Glomerular endothelial cell (primary cell): ENCODE measurements at regions not wholly inside any gene's neighbourhood (a gene's known extent, or its start where the extent isn't known, plus 50 kb on each side); places are given as distances from the start of the nearest gene placed in this dataset.

Experiments used
- DNase-seq: peaks from one replicate; pipeline ENCODE4 v3.0.0-alpha.2; 2011; ENCODE audit warnings: low read depth, low spot score; ENCODE audit errors: extremely low read depth

DNA sequence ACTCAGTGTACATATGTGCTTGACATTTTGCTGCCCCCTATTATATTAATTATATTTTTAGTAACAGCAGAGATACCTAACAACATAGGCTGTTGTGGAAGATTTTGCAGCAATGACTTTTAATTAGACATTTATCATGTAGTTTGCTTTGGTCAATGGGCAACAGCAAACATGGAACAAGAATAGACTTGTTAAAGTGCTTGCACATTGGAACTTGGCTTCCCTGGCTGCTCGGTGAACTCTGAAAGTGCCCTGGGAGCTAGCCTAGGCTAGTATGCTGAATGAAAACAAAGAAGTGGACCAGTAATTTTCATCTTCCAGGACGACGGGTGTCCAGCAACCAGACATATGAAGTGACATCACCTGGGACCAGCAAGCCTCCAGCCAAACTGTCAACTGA, 1157.1 kb downstream of the ARAP2 start:
- no peak for DNase-seq

DNA sequence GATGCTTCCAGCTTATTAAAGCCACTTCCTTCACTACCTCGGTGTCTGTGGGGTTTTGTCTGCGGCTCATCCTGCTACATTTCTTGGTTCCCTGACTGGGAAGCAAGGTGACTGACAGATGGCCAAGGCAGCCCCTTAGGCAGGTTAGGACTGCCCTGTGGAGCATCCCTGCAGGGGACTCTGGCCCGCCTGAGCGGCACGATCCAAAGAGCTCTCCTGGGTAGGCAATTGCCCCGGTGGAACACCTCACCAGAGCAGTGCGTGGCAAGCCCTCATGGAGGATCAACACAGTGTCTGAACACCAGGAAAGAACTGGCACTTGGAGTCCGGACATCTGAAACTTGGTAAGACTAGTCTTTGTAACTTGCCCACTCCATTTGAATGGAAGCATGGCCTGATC, 1143.4 kb downstream of the ARAP2 start:
- no peak for DNase-seq

DNA sequence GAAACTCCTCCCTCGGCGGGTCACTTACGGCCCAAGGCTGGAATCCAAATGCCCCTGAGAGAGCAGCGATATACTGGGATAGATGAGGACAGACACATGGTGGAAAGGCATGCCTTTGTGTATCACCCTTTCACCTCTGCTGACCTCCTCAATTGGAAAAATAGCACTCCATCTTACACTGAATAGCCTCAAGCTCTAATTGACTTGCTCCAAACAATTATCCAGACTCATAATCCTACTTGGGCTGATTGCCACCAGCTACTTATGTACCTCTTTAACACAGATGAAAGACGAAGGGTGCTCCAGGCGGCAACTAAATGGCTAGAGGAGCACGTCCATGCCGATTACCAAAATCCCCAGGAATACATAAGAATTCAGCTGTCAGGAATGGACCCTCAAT, 1142.2 kb downstream of the ARAP2 start:
- DNase-seq, result no peak

DNA sequence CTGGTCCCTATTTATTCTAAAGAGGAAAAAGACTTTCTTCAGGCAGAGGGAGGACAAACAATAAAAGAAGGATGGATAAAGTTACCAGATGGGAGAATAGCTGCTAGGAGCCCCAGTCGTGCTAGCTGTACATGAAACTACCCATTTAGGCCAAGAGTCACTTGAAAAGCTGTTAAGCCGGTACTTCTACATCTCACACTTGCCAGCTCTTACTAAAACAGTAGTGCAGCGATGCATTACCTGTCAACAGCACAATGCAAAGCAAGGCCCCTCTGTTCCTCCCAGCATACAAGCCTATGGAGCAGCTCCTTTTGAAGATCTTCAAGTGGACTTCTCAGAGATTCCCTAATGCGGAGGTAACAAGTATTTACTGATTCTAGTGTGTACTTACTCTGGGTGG, 1138.8 kb downstream of the ARAP2 start:
- DNase-seq, result no peak

DNA sequence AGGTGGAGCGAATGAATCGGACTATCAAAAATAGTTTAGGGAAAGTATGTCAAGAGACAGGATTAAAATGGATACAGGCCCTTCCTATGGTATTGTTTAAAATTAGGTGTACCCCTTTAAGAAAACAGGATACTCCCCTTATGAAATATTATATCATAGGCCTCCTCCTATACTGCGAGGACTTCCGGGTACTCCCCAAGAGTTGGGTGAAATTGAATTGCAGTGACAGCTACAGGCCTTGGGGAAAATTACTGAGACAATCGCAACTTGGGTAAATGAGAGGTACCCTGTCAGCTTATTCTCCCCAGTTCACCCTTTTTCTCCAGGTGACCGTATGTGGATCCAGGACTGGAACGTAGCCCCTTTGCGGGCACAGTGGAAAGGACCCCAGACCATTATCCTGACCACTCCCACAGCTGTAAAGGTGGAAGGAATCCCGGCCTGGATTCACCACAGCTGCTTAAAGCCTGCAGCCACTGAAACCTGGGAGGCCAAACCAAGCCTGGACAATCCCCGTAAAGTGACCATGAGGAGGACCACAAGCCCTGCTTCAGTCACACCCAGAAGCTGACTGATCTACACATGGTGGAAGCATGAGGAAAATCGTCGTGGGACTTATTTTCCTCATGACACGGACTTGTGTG, 1138.1 kb downstream of the ARAP2 start:
- DNase-seq, result no peak

DNA sequence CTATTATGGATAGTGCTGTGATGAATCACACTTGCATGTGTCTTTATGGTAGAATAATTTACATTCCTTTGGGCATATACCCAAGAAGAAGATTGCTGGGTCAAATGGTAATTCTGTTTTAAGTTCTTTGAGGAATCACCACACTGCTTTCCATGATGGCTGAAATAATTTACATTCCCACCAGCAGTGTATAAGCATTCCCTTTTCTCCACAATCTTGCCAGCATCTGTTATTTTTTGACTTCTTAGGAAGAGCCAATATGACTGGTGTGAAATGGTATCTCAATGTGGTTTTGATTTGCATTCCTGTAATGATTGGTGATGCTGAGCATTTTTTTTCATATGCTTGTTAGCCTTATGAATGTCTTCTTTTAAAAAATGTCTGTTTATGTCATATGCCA, 1120.2 kb downstream of the ARAP2 start:
- DNase-seq, result no peak

DNA sequence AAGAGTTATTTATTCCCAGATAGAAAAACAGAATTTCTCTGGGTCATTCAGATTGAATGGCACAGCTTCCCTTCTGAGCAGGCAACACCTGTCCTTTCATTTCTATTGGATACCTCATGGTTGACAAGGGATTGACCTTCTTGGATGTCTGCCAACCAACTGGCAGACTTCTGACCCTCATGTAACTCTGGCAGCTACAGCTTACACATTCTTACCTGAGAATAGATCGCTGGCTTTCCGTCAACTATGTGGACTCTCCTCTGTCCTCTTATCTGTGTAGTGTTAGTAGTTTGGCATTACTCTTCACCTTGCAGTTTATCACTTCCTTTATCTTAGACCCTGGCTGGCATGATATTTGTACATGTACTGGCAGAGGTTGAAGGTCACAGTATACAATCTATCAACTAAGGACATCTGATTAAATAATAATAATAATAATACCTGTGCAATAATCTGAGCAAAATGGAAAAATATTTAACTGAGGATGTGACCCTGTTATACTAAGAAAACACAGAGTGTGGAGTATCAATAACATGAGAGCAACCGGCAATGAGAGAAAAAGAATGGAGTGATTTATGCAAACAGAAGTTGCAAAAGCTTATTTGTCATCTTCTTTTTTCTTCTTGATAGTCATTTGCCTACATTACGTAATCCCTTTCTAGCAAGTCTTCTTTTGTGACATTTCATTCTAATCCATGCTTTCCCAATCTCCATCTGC, 1118.2 kb downstream of the ARAP2 start:
- no peak for DNase-seq

DNA sequence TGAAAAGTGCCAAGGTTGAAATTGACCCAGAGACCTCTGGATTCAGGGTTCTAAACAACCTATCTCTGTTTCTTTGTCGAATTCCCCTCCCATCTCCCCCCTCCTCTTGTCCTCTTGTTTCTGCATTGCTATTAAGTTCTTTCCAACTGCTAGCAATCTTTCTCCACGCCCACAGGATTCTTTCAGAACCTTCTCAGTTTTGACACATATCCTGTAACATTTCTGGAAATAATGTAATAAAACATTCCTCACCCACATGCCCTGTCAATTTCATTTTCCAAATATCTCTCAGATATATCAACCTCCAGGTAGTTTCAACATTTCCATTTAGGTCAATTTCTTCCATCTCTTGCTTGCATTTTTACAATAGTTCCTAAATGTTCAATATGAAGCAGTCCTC, 1105.9 kb downstream of the ARAP2 start:
- no peak for DNase-seq

DNA sequence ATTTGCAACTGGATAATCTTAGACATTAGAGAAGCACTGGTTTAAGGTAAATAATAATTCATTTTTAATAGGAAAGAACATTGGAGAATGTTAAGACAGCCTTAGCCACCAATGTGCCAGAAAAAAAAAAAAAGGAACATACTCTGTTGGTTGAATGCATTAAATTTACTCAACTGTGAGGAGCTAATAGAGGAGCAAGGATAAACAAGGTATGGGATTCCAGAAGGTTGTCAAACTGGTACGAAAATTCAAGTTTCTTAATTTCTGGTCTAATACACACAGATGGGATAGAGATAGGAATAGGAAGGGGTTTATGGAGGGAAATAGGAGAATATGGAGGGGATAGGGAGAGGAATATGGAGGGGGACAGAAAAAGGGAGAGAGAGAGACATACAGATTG, 1096.6 kb downstream of the ARAP2 start:
- no peak for DNase-seq

DNA sequence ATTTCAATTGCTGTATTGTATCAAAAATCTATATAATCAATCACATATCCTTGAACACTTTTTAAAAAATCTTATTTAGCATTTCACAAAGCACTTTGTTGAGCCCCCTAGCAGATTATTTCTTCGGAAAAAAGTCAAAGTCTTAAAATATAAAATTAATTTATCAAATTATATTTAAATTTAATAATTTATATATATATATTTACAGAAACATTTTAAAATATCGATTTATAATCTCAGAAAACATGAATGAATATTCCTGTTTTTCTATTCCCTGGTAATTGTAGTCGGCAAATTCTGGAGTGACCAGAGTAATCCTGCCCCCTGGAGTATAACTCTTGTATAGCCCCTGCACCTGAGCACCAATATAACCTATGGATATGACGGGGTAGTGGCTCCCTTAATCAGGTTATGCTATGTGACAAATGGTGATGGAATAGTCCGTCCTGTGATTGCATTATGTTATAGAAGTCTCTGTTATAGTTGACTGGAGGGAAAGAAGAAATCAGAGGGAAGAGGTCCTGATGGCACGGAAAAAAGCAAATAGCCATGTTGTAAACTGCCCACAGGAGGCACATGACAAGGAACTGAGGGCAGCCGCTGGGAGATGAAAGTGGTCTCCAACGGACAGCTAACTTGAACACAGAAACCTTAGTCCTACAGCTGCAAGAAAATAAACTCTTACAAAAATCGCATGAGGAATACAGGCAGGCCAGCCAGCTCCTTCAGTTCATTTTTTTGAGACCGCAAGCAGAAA, 1092.3 kb downstream of the ARAP2 start:
- no peak for DNase-seq

DNA sequence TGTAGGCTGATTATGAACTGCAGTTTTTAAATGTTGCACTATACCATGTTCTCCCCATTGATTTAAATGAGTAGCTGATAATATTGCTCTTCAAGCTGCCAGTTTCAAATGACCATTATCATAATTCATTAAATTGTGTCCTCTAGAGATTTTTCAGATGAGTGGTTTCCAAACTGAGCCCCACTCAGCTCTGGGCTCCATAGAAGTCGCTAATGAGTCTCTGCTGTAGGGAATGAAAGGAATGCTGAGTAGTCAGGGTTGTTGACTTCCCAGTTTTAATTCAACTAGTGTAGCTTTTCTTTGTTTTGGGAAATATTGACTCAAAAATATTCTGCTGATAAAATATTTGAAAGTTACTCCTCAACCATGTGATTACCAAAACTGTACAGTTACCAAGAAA, 1081.1 kb downstream of the ARAP2 start:
- DNase-seq, result no peak

DNA sequence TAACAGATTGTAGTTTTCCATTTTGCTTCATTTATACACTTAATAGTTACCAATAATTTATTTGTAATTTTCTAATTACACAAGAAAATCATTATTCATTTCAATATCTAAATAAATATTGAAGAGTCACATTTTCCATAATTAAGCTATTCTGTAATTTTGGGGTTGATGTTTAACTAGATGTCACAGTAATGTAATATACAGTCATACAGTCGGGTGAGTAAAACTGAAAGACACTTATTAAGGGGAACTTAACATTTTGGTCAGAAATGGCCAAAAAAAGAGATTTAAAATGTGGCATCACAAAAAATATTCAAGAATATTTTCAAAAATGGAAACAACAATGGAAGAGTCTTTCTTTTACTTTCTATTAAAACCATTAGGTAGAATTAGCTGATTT, 1080.3 kb downstream of the ARAP2 start:
- DNase-seq, result no peak

DNA sequence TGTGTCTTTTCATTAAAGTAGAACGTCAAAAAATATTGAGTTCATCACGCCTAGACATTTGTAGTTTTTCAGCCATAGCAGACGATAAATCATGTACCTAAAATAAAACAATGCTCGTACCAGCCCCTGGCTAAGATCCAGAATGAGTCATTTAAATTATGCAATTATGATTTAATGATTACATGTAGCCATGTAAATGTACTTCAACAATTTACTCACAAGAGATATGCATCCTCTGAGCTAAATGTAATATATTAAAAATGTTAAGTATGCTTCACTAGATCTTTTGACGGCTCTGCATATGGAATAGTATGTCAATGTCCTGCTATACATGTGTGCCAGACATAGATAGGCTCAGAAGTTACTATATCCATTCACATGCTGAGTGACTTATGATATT, 1077.8 kb downstream of the ARAP2 start:
- no peak for DNase-seq

DNA sequence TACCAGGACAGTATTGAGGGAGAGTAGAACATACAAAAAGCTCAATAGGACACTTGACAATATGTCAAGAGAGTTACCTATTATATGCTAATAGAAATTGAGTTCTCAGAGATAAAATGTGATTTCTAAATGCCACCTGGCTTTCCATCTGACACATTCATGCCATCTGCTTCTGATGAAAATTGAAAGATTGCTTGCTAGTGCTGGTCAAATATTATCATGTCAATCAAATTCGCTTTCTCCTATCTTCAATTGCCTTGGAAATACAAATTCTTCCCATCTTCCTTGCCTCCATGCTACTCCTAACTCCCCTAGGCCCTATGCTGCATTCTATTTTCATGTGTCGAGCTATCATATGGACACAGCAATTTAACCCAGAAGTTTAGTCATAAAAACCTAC, 1076.9 kb downstream of the ARAP2 start:
- DNase-seq, result no peak

DNA sequence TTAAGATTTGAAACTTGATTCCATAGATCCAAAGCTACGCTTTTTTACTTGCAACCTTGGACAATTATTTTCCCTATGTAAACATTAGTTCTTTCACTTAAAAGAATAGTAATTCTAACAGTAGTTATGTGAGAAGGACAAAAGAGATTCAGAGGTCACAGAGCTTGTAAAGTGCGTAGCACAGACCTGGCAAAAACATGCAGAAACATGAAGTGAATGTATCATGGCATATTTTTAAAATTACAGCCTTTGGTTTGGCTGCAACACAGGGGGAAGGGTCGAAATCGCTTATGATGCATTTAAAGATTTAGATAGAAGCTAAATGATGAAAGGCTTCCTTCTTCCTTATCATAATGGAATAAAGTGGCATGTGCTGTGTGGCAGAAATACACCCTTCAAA, 1068.8 kb downstream of the ARAP2 start:
- no peak for DNase-seq

DNA sequence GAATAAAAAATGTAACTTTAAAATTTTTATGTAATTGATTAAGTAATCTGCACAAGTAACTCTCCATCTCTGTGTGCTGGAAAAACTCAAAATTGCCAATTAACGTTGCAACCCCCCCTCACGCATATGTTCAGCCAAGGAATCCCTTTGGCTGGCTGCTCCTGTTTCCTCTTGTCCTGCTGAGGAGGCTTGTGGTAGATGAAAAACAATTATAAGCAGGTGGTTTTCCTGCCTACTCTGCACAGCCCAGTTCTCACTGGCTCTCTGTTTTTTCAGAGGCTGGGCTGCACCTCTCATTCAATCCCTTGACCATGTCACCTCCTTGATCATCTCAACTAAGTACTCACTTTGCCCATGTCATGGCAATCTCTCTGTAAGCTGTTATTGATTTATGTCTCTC, 1068.4 kb downstream of the ARAP2 start:
- no peak for DNase-seq

DNA sequence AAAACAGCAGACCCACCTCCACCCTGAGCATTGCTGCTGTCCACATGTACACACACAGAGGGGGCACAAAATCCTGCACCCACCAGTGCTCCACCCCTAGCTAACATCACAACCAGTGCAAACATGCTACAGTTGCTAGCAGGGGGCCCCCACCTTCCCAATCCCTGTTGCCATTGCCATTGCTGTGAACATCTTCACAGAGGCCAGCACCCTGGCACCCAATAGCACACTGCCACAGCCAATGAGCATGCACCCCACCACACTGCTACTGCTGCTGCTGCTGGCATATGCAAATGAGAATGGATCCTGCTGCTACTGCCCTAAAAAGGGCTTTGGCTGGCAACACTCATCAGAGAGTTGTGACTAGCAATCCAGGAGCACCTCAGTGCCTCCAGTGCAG, 1061.9 kb downstream of the ARAP2 start:
- DNase-seq, result no peak

DNA sequence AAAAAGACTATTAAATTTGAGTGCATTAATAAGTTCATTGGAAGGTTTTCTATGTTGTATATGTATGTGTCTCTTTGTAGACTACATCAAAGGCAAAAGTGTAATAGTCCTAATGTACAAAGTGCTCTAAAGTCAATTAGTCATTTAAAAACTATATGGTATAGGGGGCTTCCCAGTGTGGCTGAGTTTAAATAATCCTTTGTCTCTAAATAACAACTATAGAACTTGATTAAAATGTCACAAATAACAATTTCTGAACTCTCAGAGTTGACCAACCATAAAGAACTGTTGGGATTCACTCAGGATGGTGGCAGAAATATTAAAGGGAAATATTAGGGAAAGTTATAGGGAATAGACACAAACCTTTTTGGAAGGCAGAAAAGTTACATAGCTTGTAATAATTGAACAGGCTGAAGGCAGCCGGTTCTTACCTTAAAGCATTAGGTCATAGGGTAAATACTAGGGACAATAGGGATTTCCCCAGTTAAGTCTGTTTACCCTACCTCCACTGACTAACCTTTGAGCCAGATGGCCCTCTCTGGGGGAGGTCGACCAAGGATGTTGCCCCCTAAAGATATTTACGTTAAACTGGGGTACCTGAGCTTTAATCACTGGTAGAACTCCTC, 1054.2 kb downstream of the ARAP2 start:
- no peak for DNase-seq

DNA sequence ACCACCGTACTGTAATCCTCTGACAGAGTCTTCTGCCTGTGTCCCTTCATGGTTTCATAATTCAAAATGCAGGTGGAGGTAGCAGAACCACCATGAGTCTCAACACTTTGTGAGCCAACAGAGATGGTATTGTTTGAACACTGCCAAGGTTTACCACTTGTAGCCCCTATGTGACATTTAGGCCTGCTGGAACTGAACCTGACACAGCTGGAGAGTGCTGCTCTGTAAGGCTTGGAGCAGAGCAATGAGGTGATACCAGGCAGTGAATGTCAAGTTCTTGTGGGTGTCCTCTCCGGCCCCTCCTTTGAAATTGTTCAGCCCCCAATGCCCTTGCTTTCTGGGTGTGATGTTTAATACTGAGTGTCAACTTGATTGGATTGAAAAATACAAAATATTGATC, 1042.9 kb downstream of the ARAP2 start:
- DNase-seq, result no peak

DNA sequence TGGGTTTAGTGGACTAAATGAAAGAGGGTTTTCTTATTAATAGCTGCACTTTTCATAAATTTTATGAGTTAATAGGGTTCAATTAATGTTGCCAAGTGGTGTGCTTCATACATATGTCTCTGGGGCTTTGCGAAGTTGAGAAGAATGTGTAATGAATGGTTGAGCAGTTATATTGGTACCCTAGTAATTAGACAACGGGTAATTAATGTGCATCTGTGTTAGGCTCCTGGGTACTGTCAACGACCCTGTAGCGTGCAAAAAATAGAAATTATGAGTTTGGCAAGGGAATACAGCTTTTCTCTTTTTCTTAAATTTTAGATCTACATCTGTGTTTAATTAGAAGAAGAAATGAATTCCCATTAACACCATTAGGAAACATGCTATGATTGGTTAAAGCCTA, 1027.7 kb downstream of the ARAP2 start:
- no peak for DNase-seq

DNA sequence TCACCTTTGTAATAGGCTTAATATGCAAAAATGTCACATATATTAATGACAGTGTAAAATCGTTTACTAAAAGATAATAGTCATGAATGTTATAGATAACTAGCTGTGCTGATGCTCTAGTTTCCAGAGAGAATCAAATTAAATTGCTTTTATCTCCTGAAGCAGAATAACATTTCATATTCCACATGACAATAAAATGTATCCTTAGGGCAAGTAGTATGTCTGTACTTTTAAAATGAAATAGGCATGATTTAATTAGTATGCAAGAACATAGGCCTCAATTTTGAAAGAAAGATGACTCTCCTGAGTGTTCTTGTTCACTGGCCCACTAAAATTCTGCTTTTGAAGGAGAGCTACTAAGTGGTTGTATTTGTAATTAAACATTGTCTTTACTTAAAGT, 1027.0 kb downstream of the ARAP2 start:
- no peak for DNase-seq

DNA sequence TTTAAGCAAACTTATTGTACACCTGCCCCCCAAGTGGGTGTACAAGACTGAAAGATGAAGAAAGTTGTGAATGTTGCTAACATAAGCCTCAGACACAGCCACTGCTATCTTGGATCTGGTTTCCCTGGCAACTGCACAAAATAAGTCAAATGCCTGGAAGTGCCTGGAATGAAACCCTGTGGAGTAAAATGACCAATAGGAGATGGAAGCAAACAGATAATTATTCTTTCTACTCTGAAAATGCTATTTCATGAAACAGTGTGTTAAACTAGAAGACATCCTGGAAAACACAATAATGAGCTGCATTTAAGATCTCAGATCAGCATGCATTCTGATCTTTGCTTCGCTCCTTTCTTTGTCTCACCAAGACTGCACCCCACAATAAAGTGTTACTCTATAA, 1016.0 kb downstream of the ARAP2 start:
- no peak for DNase-seq
